ENCODE measurements at regions not wholly inside any gene's neighbourhood (a gene's known extent, or its start where the extent isn't known, plus 50 kb on each side); places are given as distances from the start of the nearest gene placed in this dataset.

DNA sequence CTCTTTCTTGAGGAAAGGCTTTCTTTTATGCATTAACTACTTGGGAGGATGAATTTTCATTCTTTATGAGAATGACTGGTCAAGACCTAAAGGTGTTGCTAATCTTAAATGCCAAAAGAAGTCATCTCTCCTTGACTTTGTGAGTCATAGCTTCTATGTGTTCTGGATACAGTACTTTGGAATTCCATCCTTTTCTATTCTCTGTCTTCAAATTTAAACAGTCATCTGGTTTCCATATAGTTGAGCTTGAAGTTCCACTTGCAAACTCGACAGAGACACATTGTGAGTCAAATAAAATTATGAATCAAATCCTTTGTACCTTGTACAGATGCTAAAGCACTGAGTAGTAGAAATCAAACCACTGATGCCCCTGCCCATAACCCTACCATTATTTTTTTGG, 271.9 kb upstream of the PMFBP1 start:
- in situ Hi-C loops (cut with HindIII; ENCODE audit: low pct_unique_long_range_greater_than_20kb, low sequenced_read_pairs): no loop called here
- TF ChIP-seq JUND (IDR thresholded peaks at IDR 0.05; ENCODE audit: low read depth): no peak
- DNase-seq (ENCODE audit: low read depth in 1 of 2, low spot score in 1 of 2): no peak

DNA sequence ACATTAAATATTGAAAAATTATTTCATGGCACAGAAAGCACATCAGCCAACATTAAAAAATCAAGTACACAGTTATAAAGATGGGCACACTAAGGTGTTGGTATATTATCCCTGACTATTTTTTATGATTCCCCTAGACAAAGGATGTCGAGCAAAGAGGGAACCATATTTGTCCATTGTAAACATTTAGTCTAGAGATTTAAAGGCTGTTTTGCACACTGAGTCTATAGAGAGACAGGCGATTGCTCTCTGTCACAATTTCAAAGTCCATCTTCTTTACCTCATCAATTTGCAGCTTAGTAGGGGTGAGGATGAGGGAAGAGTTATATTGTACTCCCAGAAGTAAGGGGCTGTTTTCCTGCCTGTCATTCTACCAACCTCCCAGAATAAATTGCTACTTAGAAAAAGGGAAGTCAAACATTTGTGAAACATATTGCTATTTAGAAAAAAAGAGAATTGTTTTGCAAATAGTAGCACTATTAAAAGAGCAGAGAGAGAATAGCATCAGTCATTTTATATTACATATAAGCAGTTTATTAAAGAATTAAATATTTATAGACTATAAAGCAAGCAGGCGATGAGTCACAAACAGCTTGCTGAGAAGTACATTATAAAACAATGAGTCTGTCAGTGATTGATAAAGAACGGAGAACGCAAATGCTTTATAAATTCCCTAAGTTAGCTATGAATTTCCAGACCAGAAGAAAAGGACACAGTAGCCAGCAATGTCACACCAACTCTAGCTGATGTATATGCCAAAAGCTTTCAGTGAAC, 270.6 kb upstream of the PMFBP1 start:
- DNase-seq (ENCODE audit: low read depth in 1 of 2, low spot score in 1 of 2): no peak
- in situ Hi-C loops (cut with HindIII; ENCODE audit: low pct_unique_long_range_greater_than_20kb, low sequenced_read_pairs): no loop called here
- TF ChIP-seq JUND (IDR thresholded peaks at IDR 0.05; ENCODE audit: low read depth): no peak

DNA sequence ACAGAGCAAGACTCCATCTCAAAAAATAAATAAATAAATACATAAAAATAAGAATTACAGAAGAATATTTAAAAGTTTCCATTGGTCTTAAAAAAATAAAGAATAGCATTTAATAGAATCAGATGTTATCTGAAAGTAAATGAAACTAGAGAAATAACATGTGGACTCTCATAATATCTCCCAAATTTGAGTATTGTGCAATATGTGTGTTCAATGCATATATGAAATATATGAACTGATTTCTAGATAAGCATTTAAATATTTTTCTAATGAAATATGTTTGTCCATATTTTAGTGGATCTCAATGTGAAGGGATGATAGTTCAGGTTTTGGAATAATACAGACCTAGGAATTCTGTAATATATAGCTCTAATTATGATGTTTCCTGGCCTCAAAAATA, 265.9 kb upstream of the PMFBP1 start:
- no peak for DNase-seq (ENCODE audit: low read depth in 1 of 2, low spot score in 1 of 2)
- TF ChIP-seq JUND (IDR thresholded peaks at IDR 0.05; ENCODE audit: low read depth): no peak
- in situ Hi-C loops (cut with HindIII; ENCODE audit: low pct_unique_long_range_greater_than_20kb, low sequenced_read_pairs): no loop called here

DNA sequence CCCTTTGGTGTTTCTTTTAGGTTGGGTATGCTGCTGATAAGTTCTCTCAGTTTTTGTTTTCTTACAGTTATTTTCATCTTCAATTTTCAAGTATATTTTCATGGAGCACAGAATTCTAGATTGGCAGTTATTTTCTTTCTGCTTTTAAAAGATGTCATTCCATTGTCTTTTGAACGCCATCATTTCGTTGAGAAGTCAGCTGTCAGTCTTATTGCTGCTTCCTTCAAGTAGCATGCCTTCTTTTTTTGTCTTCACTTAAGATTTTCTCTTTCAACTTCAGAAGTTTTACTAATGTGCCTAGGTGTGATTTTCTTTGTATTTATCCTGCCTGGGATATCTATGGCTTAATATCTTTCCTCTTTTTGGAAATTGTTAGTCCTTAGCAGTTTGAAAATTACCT, 262.2 kb upstream of the PMFBP1 start:
- TF ChIP-seq JUND (IDR thresholded peaks at IDR 0.05; ENCODE audit: low read depth): no peak
- peak in 1 of 2 experiments; percentile 24 for DNase-seq (ENCODE audit: low read depth in 1 of 2, low spot score in 1 of 2)
- in situ Hi-C loops (cut with HindIII; ENCODE audit: low pct_unique_long_range_greater_than_20kb, low sequenced_read_pairs): no loop called here

DNA sequence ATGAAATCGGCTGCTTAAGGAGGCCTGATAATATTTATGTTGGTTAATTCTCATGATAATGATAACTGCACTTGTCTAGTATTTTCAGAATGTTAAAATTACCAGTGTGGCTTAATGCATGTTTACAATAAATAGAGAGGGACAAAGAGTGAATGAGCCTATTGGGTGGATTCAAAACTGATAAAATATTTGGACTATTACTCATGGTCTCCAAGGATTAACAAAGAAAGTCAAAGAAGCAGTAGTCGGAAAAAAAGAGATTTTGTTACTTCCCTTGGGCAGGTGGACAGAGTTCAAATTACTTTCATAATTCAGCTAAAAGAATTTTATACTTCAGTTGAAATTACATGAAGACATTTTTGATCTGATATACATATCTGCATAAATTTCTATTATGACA, 258.2 kb upstream of the PMFBP1 start:
- no peak for DNase-seq (ENCODE audit: low read depth in 1 of 2, low spot score in 1 of 2)
- in situ Hi-C loops (cut with HindIII; ENCODE audit: low pct_unique_long_range_greater_than_20kb, low sequenced_read_pairs): no loop called here
- no peak for TF ChIP-seq JUND (IDR thresholded peaks at IDR 0.05; ENCODE audit: low read depth)

DNA sequence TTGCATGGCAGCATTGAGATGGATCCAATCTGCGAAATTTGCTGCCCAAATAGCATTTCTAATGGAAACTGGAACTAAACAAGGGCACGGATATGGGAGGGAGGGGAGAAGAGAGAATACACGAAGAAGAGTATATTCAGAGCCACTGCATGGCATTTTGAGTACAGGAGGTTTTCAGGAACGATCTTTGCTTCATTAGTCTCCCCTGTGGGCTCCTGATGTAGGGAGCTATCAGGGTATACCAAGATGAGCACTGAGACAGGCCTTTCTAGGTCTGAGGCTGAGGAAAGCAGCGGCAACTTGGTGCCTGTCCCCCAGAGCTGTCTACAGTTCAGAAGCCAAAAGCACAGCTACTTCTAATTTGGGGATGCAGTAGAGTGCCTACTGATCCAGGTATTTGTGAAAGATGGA, 257.7 kb upstream of the PMFBP1 start:
- in situ Hi-C loops (cut with HindIII; ENCODE audit: low pct_unique_long_range_greater_than_20kb, low sequenced_read_pairs): no loop called here
- DNase-seq (ENCODE audit: low read depth in 1 of 2, low spot score in 1 of 2): no peak
- TF ChIP-seq JUND (IDR thresholded peaks at IDR 0.05; ENCODE audit: low read depth): no peak

DNA sequence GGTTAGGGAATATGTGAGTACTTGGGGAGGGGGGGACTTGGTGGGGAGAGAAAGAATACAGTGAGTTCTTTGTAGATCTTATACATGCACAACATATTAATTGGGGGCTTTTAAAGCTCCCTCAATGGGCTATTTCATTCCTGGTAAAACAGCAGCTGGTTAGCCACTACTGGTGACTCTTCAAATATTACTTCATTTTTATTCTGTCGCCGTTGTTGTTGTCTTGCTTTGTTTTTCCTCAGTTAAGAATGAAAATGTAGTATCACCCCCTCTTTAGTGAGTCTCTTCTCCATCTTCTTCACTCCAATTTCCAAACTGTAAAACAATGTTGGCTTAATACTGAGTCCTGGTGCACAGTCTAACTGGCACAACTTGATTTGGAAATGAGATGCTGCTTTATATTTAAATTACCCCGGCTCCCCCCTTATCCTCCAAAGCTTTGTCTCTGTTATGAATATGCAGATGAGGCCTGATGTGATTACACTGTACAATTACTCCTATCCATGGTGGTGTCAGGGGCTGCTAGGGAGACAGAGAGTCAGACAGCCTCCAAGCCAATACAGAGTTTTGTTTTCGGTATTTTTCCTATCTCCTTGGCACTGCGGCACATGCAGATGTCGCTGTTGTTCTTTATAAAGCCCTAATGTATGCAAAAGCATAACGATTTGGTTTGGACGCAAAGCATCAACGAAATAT, 256.9 kb upstream of the PMFBP1 start:
- in situ Hi-C loops (cut with HindIII; ENCODE audit: low pct_unique_long_range_greater_than_20kb, low sequenced_read_pairs): no loop called here
- TF ChIP-seq JUND (IDR thresholded peaks at IDR 0.05; ENCODE audit: low read depth): no peak
- no peak for DNase-seq (ENCODE audit: low read depth in 1 of 2, low spot score in 1 of 2)

DNA sequence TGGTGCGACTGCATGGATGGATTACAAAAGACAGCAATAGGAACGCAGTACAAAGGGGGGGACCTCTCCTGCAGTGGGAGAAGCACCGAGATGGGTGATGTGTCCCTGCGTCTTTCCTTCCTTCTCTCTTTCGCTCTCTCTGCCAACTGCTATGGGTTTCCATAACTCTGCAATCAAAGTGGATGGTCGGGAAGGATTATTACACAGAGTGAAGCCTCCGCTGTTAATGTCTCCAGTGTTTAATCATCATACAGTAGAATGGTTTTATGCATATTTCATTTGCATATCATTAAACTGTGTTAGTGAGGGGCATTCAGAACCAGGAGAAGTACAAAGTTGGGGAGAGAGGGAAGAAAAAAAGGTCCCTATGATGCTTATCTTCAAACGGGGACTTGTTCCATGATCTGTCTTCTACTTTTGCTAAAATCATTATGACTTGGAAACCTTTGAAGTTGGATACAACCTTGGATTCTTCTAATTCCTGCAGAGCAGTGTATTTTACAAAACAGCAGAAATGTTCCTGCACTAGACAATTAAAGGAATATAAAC, 255.9 kb upstream of the PMFBP1 start:
- in situ Hi-C loops (cut with HindIII; ENCODE audit: low pct_unique_long_range_greater_than_20kb, low sequenced_read_pairs): no loop called here
- DNase-seq (ENCODE audit: low read depth in 1 of 2, low spot score in 1 of 2): no peak

DNA sequence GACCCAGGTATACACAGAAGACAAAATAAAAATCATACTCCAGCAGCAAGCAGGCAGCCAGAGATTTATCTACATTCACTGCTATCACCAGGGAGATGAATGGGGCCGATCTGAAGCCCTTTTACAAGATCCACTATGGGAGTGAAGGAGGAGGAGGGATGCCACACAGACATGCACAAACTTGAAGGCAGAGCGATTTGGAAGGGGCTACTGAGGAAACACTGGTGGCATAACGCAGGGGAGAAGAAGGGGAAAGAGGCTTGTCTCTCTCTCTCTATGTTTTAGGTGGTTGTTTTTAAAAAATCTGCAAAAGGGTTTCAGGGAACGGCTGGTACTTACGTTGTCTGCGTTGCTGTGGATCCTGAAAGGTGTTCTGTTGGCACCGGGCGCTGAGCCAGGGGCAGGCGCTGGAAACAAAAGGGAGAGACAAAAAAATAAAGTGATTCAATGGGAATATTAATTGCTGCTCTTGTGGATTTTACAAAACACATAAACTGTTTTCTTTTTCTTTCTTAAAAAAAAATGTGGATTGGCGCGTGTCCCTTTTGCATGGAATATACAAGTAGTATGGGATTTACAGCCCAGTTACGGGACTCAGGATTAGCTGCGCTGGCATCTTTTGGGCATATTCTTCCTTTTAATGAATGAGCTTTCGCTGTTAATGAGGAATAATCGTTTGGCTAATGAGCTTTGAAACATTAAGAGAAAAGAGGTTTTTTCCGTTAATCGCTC, 255.3 kb upstream of the PMFBP1 start:
- DNase-seq (ENCODE audit: low read depth in 1 of 2, low spot score in 1 of 2): no peak
- in situ Hi-C loops (cut with HindIII; ENCODE audit: low pct_unique_long_range_greater_than_20kb, low sequenced_read_pairs): no loop called here
- no peak for TF ChIP-seq JUND (IDR thresholded peaks at IDR 0.05; ENCODE audit: low read depth)

More for the DNA sequence above, 255.9 kb upstream of the PMFBP1 start:
- TF ChIP-seq JUND (IDR thresholded peaks at IDR 0.05; ENCODE audit: low read depth): no peak

DNA sequence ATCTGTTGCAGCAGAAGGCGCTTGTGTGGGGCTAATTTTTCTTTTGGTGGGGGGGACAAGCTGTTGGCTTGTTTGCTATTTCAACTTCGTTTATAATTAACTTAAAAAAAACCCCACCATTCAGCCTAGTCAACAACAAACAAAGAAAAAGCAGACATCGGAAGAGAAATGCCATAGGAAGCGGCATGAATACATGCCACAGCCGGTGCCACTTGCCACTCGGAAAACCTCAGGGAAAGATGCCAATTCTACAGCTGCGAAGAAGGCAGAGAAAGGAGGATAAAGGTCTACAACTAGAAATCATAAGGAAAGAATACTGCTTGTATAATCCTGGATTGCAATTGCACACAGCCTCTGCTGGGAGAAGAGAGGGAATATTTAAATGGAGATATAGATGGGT, 254.4 kb upstream of the PMFBP1 start:
- DNase-seq (ENCODE audit: low read depth in 1 of 2, low spot score in 1 of 2): no peak
- in situ Hi-C loops (cut with HindIII; ENCODE audit: low pct_unique_long_range_greater_than_20kb, low sequenced_read_pairs): no loop called here
- no peak for TF ChIP-seq JUND (IDR thresholded peaks at IDR 0.05; ENCODE audit: low read depth)

DNA sequence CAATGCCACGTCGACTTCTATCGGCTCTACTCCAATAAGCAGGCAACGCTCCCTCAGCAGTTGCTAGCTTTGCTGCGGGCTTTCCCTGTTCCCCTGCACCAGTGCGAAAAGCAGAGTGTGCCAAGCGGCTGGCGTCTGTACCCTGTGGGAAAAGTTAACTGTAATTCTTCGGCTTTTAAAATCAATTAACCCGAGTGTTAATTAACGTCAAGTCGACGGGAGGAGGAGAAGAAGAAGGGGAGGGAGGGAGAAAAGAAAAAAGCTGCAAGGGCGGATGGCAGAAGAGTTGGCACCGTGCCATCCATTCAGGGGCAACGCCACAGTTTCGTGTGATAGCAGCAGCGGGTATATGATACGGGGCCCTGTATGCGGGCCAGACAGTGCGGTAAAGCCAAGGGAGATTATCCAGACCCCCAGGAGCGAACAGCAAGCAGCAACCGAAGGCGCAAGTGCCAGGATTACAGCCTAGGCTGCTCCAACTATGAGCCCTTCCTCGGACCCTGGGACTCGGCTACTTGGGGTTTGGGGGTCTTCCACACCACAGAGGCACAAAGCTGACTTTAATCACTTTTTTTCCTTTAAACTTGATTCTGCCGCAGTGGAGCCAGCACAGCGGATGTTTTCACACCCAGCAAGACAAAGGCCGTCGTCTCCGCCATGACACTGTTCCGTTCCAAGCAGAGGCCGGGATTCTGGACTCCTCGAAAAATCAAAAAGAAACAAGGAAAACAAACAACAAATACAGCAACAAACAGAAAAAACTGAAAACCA, 253.8 kb upstream of the PMFBP1 start:
- in situ Hi-C loops (cut with HindIII; ENCODE audit: low pct_unique_long_range_greater_than_20kb, low sequenced_read_pairs): no loop called here
- no peak for DNase-seq (ENCODE audit: low read depth in 1 of 2, low spot score in 1 of 2)
- TF ChIP-seq JUND (IDR thresholded peaks at IDR 0.05; ENCODE audit: low read depth): no peak

DNA sequence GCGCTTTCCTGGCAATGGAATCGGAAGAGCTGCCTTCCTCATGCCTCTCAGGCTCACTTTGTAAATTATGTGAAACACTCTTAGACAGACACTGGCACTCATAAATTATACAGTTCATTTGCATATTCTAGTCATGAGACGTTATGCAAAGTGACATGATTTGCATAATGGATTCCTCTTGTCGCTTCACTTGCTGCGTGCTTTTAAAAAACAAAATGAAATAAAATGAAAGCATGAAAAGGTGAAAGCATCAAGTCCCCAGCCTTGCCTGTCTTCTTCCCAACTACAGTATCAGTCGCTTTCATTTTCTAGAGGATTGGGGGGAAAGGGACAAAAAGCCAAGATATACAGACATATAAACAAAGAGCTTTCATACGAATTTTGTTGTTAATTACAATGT, 252.8 kb upstream of the PMFBP1 start:
- no peak for DNase-seq (ENCODE audit: low read depth in 1 of 2, low spot score in 1 of 2)
- TF ChIP-seq JUND (IDR thresholded peaks at IDR 0.05; ENCODE audit: low read depth): no peak
- in situ Hi-C loops (cut with HindIII; ENCODE audit: low pct_unique_long_range_greater_than_20kb, low sequenced_read_pairs): no loop called here

Data from T47D (cell line).